ENCODE measurements at regions not wholly inside any gene's neighbourhood (a gene's known extent, or its start where the extent isn't known, plus 50 kb on each side); places are given as distances from the start of the nearest gene placed in this dataset.
A peak's percentile ranks its signal among the peaks of the same experiment; 100 is the strongest.

- no peak for TF ChIP-seq CTCF (IDR thresholded peaks at IDR 0.05; ENCODE audit: low read depth, low read length, missing input control)
- TF ChIP-seq SP1 (IDR thresholded peaks at IDR 0.05) = peak; percentile 32
- no peak for TF ChIP-seq TAF1 (conservative IDR thresholded peaks at IDR 0.05)
- TF ChIP-seq RXRA (IDR thresholded peaks at IDR 0.05) = peak; percentile 15 to 64
- TF ChIP-seq MAX (IDR thresholded peaks at IDR 0.05) = no peak
- peak; percentile 21 for TF ChIP-seq YY1 (IDR thresholded peaks at IDR 0.05)
- peak in 1 of 2 donors; percentile 10 for TF ChIP-seq GABPA (IDR thresholded peaks at IDR 0.05 in 1 of 2, conservative IDR thresholded peaks at IDR 0.05 in 1 of 2)
- no peak for TF ChIP-seq ATF3 (IDR thresholded peaks at IDR 0.05)
- peak in 1 of 2 donors; percentile 9 for TF ChIP-seq RAD21 (IDR thresholded peaks at IDR 0.05)
These were observed 522.2 kb downstream of the ACTL7B start for GRCh38 chr9:108333530-108333983.
